OCI-LY7 (cell line): ENCODE measurements at regions not wholly inside any gene's neighbourhood (a gene's known extent, or its start where the extent isn't known, plus 50 kb on each side); places are given as distances from the start of the nearest gene placed in this dataset.

ENCODE experiments used
- BruUV-seq: library from RNA; stranded (reverse); fragments of 400-500 nt; replicated peaks from 2 replicates; lab custom pipeline; 2021; lab: Mats Ljungman, UMichigan
- CTCF ChIA-PET: fragments of 300-600 bp; sonication (Branson Sonifier 250); formaldehyde crosslinking; loops from one replicate; lab custom pipeline; 2022; ENCODE audit warnings: antibody characterized with exemption; ENCODE audit not compliant: unreplicated experiment; lab: Charles Lee
- POLR2A ChIA-PET: fragments of 300-600 bp; sonication (Branson Sonifier 250); formaldehyde crosslinking; loops from one replicate; lab custom pipeline; 2022; ENCODE audit warnings: antibody characterized with exemption; lab: Charles Lee
- DNase-seq: peaks from one replicate; pipeline ENCODE4 v3.0.0-alpha.2; 2015; ENCODE audit warnings: low spot score
- H2AFZ ChIP-seq: fragments of 200-600 bp; sonication (generic), shearing (Covaris generic); 2 replicates; pipeline ENCODE4 v1.6.1; 2014; ENCODE audit warnings: mild to moderate bottlenecking, antibody characterized with exemption, low read length, moderate library complexity
- H3K27ac ChIP-seq: fragments of 200-600 bp; sonication (generic); 2 replicates; pipeline ENCODE4 v1.5.1; 2014; ENCODE audit warnings: mixed run types, low read depth, mild to moderate bottlenecking, moderate library complexity, low read length, inconsistent platforms; ENCODE audit not compliant: poor library complexity, severe bottlenecking
- H3K36me3 ChIP-seq: fragments of 200-600 bp; sonication (generic); 2 replicates; pipeline ENCODE4 v1.6.1; 2014; ENCODE audit warnings: mild to moderate bottlenecking, antibody characterized with exemption, low read length, moderate library complexity, mixed read lengths; ENCODE audit not compliant: insufficient read depth
- H3K4me1 ChIP-seq: fragments of 200-600 bp; sonication (generic); 2 replicates; pipeline ENCODE4 v1.5.1; 2014; ENCODE audit warnings: mild to moderate bottlenecking, low read length; ENCODE audit not compliant: insufficient read depth, poor library complexity, severe bottlenecking
- H3K4me2 ChIP-seq: fragments of 200-600 bp; sonication (generic); 2 replicates; pipeline ENCODE4 v1.6.1; 2014; ENCODE audit warnings: mild to moderate bottlenecking, low read length
- H3K4me3 ChIP-seq: fragments of 200-600 bp; sonication (generic); 2 replicates; pipeline ENCODE4 v1.5.1; 2014; ENCODE audit warnings: mild to moderate bottlenecking, low read depth, low read length; ENCODE audit not compliant: poor library complexity, severe bottlenecking
- H3K79me2 ChIP-seq: fragments of 200-600 bp; sonication (generic); 2 replicates; pipeline ENCODE4 v1.6.1; 2016; ENCODE audit warnings: low read depth, mild to moderate bottlenecking, low read length, moderate library complexity, mixed read lengths; ENCODE audit not compliant: insufficient read depth
- H3K9me2 ChIP-seq: fragments of 200-600 bp; sonication (generic); 2 replicates; pipeline ENCODE4 v1.6.1; 2016; ENCODE audit warnings: mild to moderate bottlenecking, low read length, mixed read lengths; ENCODE audit not compliant: insufficient read depth
- H3K9me3 ChIP-seq: fragments of 200-600 bp; sonication (generic); 2 replicates; pipeline ENCODE4 v1.6.1; 2014; ENCODE audit warnings: mild to moderate bottlenecking, mixed run types, low read length, mixed read lengths
- H4K20me1 ChIP-seq: fragments of 200-600 bp; sonication (generic); 2 replicates; pipeline ENCODE4 v1.6.1; 2014; ENCODE audit warnings: mild to moderate bottlenecking, antibody characterized with exemption, low read length, moderate library complexity, mixed read lengths; ENCODE audit not compliant: insufficient read depth
- CTCF ChIP-seq: fragments of 200-600 bp; sonication (generic); conservative IDR thresholded peaks from 2 replicates; pipeline ENCODE4 v1.5.1; 2014; ENCODE audit warnings: mild to moderate bottlenecking, antibody characterized with exemption, low read length, moderate library complexity, mixed read lengths
- EZH2phosphoT487 ChIP-seq: fragments of 200-600 bp; sonication (generic); IDR thresholded peaks from 2 replicates; pipeline ENCODE4 v1.6.1; 2018; ENCODE audit warnings: low read depth, borderline replicate concordance, mild to moderate bottlenecking, mixed run types, antibody characterized with exemption, low read length, moderate library complexity, mixed read lengths
- intact Hi-C: fragments of 100-400 bp; cut with micrococcal nuclease; formaldehyde crosslinking; loops from one replicate; pipeline ENCODE4 v1.10.0; 2022; ENCODE audit not compliant: unreplicated experiment

DNA sequence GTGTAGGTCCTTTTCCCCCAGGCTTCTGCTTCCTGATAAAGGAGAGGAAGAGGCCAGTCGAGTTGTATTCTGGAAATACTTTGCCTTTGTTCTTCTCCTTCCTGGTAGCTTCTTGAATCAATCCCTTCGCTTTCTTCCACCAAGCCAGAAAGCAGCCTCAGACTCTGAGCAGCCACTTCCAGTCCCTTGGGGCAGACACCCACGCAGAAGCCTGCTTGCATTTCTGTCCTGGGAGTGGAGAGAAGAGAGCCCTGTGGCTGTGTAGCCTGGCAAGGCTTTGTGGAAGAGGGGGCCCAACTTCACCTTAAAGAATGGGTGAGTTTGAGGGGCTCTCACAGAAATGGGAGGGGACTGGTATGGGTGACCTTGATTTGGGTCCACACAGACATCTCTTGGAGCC, 211.0 kb upstream of the SSTR4 start:
- no peak overlapping the region for H3K27ac ChIP-seq
- no peaks in the 10 kb centered on the region for H3K9me2 ChIP-seq
- no peaks in the 10 kb centered on the region for H4K20me1 ChIP-seq
- H3K4me3 ChIP-seq, result no peak overlapping the region
- no peaks in the 10 kb centered on the region for H3K4me1 ChIP-seq
- no peaks in the 10 kb centered on the region for H3K9me3 ChIP-seq
- TF ChIP-seq CTCF (no peak), EZH2phosphoT487 (no peak)
- no TSS peak for BruUV-seq
- no peak overlapping the region for H2AFZ ChIP-seq
- intact Hi-C loops, result no loop called here
- ChIA-PET POLR2A (no interaction called here), CTCF (no interaction called here)
- no peak for DNase-seq
- H3K79me2 ChIP-seq, result no peaks in the 10 kb centered on the region
- H3K4me2 ChIP-seq, result no peak overlapping the region
- no peaks in the 10 kb centered on the region for H3K36me3 ChIP-seq

DNA sequence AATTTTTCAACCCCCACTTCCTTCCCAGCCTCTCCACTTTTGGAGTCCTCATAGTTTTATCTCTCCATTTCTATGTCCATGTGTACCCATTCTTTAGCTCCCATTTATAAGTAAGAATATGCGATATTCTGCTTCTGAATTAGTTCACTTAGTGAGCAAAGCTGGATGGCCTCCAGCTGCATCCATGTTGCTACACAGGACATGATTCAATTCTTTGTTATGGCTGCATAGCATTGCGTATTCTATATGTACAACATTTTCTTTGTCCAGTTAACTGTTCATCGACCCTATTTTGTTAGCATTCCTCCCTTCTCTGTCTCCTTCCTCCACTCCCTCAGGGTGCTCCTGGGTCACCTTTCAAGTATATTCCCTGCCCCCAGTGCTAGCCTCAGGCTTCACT, 210.0 kb upstream of the SSTR4 start:
- H3K36me3 ChIP-seq, result no peaks in the 10 kb centered on the region
- no peaks in the 10 kb centered on the region for H4K20me1 ChIP-seq
- intact Hi-C loops, result no loop called here
- no TSS peak for BruUV-seq
- no peak overlapping the region for H3K4me3 ChIP-seq
- POLR2A ChIA-PET, result no interaction called here
- CTCF ChIA-PET, result no interaction called here
- H3K4me1 ChIP-seq, result no peaks in the 10 kb centered on the region
- no peaks in the 10 kb centered on the region for H3K79me2 ChIP-seq
- no peak overlapping the region for H2AFZ ChIP-seq
- no peaks in the 10 kb centered on the region for H3K9me2 ChIP-seq
- no peaks in the 10 kb centered on the region for H3K9me3 ChIP-seq
- DNase-seq, result no peak
- no peak for TF ChIP-seq EZH2phosphoT487
- TF ChIP-seq CTCF, result no peak
- H3K27ac ChIP-seq, result no peak overlapping the region
- H3K4me2 ChIP-seq, result no peak overlapping the region

GRCh38 chr20:22825546-22825945, 209.6 kb upstream of the SSTR4 start:
- Histone ChIP-seq H3K4me3 (no peak overlapping the region), H3K27ac (no peak overlapping the region), H4K20me1 (no peaks in the 10 kb centered on the region), H3K36me3 (no peaks in the 10 kb centered on the region), H3K4me1 (no peaks in the 10 kb centered on the region), H2AFZ (no peak overlapping the region), H3K9me2 (no peaks in the 10 kb centered on the region), H3K4me2 (no peak overlapping the region), H3K9me3 (no peaks in the 10 kb centered on the region), H3K79me2 (no peaks in the 10 kb centered on the region)
- no peak for TF ChIP-seq CTCF
- TF ChIP-seq EZH2phosphoT487, result no peak
- ChIA-PET POLR2A (no interaction called here), CTCF (no interaction called here)
- no TSS peak for BruUV-seq
- intact Hi-C loops, result no loop called here
- no peak for DNase-seq
